ENCODE measurements at regions not wholly inside any gene's neighbourhood (a gene's known extent, or its start where the extent isn't known, plus 50 kb on each side); places are given as distances from the start of the nearest gene placed in this dataset.

GRCh38 chr5:124337996-124338395 is 408.4 kb downstream of the ZNF608 start:
- H3K27me3 Mint-ChIP-seq (ENCODE audit: low read depth) = no peaks in the 10 kb centered on the region
- TF ChIP-seq, protein P1, sequence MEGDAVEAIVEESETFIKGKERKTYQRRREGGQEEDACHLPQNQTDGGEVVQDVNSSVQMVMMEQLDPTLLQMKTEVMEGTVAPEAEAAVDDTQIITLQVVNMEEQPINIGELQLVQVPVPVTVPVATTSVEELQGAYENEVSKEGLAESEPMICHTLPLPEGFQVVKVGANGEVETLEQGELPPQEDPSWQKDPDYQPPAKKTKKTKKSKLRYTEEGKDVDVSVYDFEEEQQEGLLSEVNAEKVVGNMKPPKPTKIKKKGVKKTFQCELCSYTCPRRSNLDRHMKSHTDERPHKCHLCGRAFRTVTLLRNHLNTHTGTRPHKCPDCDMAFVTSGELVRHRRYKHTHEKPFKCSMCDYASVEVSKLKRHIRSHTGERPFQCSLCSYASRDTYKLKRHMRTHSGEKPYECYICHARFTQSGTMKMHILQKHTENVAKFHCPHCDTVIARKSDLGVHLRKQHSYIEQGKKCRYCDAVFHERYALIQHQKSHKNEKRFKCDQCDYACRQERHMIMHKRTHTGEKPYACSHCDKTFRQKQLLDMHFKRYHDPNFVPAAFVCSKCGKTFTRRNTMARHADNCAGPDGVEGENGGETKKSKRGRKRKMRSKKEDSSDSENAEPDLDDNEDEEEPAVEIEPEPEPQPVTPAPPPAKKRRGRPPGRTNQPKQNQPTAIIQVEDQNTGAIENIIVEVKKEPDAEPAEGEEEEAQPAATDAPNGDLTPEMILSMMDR (conservative IDR thresholded peaks at IDR 0.05) = no peak

More at GRCh38 chr5:124337996-124338395, 408.4 kb downstream of the ZNF608 start:
- Histone ChIP-seq H3T11ph (ENCODE audit: low read length) (no peak overlapping the region), H3K79me1 (ENCODE audit: insufficient read depth, low read depth, low read length, poor library complexity, severe bottlenecking) (no peaks in the 10 kb centered on the region), H3K14ac (ENCODE audit: insufficient read depth, low read length) (no peak overlapping the region), H3K4me2 (ENCODE audit: insufficient read depth, insufficient read length, low read length) (no peak overlapping the region), H3K56ac (ENCODE audit: insufficient read length, low read depth, low read length) (no peak overlapping the region), H4K20me1 (ENCODE audit: control insufficient read depth, insufficient read depth, insufficient read length) (no peaks in the 10 kb centered on the region), H3K9me3 (ENCODE audit: control insufficient read depth, low read depth, low read length) (no peaks in the 10 kb centered on the region), H4K8ac (replicated peaks; ENCODE audit: insufficient read length, low read depth, low read length) (no peak overlapping the region), H3K9ac (ENCODE audit: extremely low read depth, insufficient read length, low read length) (no peak overlapping the region), H2BK15ac (ENCODE audit: low read depth, low read length) (no peak overlapping the region), H3K4me1 (ENCODE audit: insufficient read depth, low read length) (no peaks in the 10 kb centered on the region), H3K79me2 (ENCODE audit: insufficient read depth, low read length) (no peaks in the 10 kb centered on the region), H3K4ac (ENCODE audit: low read depth, low read length) (no peak overlapping the region), H2AFZ (ENCODE audit: low read length) (no peak overlapping the region), H2AK5ac (ENCODE audit: insufficient read length, low read length) (no peak overlapping the region), H4K91ac (ENCODE audit: insufficient read length, low read depth, low read length) (no peak overlapping the region), H3K23me2 (ENCODE audit: insufficient read length, low read depth, low read length, poor library complexity, severe bottlenecking) (no peaks in the 10 kb centered on the region), H2BK20ac (ENCODE audit: low read depth, low read length, poor library complexity, severe bottlenecking) (no peak overlapping the region), H3K18ac (ENCODE audit: insufficient read length, low read depth, low read length) (no peak overlapping the region), H2BK5ac (ENCODE audit: insufficient read length, low read length) (no peak overlapping the region), H3K27me3 (ENCODE audit: insufficient read depth, low read length) (no peaks in the 10 kb centered on the region), H2BK120ac (ENCODE audit: low read depth, low read length, poor library complexity, severe bottlenecking) (no peak overlapping the region), H4K5ac (ENCODE audit: insufficient read length, low read depth, low read length) (no peak overlapping the region), H3K23ac (ENCODE audit: insufficient read length, low read depth, low read length) (no peak overlapping the region), H2BK12ac (ENCODE audit: insufficient read length, low read depth, low read length) (no peak overlapping the region), H3K27ac (ENCODE audit: insufficient read length, low read depth, low read length) (no peak overlapping the region)
- Mint-ChIP-seq H3K36me3 (ENCODE audit: insufficient read depth in 1 of 3, low read depth in 3 of 3) (peaks cover 0 to 2% (median under 1%) of the 10 kb centered on the region in 3 experiments; a peak in 3 of 7 replicates), H3K4me3 (no peak overlapping the region), H3K9me3 (peaks cover 2 to 4% of the 10 kb centered on the region in 2 experiments; a peak in 3 of 5 replicates), H3K27ac (no peak overlapping the region), H3K4me1 (0 out of 4 replicates have a peak, but pooled peaks cover 0 to 3% of the 10 kb centered on the region in 2 experiments)
- no peak for DNase-seq
